Embryonic facial prominence (tissue), 1 donor: ENCODE measurements at regions not wholly inside any gene's neighbourhood (a gene's known extent, or its start where the extent isn't known, plus 50 kb on each side); places are given as distances from the start of the nearest gene placed in this dataset.

Source experiments
- DNase-seq: peaks from one replicate; pipeline ENCODE4 v3.0.0-alpha.2; 2016; ENCODE audit errors: extremely low spot score

GRCh38 chrX:39941332-39941920, 156.3 kb downstream of the BCOR start:
- DNase-seq = no peak

- no peak for DNase-seq
Measured at GRCh38 chrX:39944416-39944815, 153.3 kb downstream of the BCOR start.

- DNase-seq = no peak
Measured at GRCh38 chrX:39945709-39946108, 152.0 kb downstream of the BCOR start.

GRCh38 chrX:39946822-39947221, 150.9 kb downstream of the BCOR start:
- no peak for DNase-seq

GRCh38 chrX:39948582-39948981, 149.2 kb downstream of the BCOR start:
- DNase-seq = no peak

GRCh38 chrX:39950018-39950688, 147.6 kb downstream of the BCOR start:
- no peak for DNase-seq

- DNase-seq = no peak
Measured at GRCh38 chrX:39952989-39953388, 144.8 kb downstream of the BCOR start.

GRCh38 chrX:39953879-39954278, 143.9 kb downstream of the BCOR start:
- DNase-seq = no peak

GRCh38 chrX:39954851-39955250, 142.9 kb downstream of the BCOR start:
- no peak for DNase-seq

- DNase-seq = no peak
Measured at GRCh38 chrX:39955625-39956024, 142.1 kb downstream of the BCOR start.

GRCh38 chrX:39956803-39957394, 140.9 kb downstream of the BCOR start:
- DNase-seq = no peak

GRCh38 chrX:39957816-39958566, 139.8 kb downstream of the BCOR start:
- no peak for DNase-seq

GRCh38 chrX:39958850-39959249, 138.9 kb downstream of the BCOR start:
- no peak for DNase-seq

GRCh38 chrX:39960219-39960618, 137.5 kb downstream of the BCOR start:
- no peak for DNase-seq

GRCh38 chrX:39961441-39961840, 136.3 kb downstream of the BCOR start:
- no peak for DNase-seq

GRCh38 chrX:39965051-39965573, 132.6 kb downstream of the BCOR start:
- no peak for DNase-seq

GRCh38 chrX:39966176-39966575, 131.6 kb downstream of the BCOR start:
- no peak for DNase-seq

GRCh38 chrX:39967348-39967747, 130.4 kb downstream of the BCOR start:
- no peak for DNase-seq

- DNase-seq = no peak
Measured at GRCh38 chrX:39969099-39969818, 128.5 kb downstream of the BCOR start.

GRCh38 chrX:39969819-39970504, 127.8 kb downstream of the BCOR start:
- no peak for DNase-seq

GRCh38 chrX:39971760-39972159, 126.0 kb downstream of the BCOR start:
- no peak for DNase-seq
